Neural crest cell (in vitro differentiated cells): ENCODE measurements at regions not wholly inside any gene's neighbourhood (a gene's known extent, or its start where the extent isn't known, plus 50 kb on each side); places are given as distances from the start of the nearest gene placed in this dataset.
"Not testable (repeated sequence)": the region's sequence is repeated elsewhere in the genome, so short reads cannot be mapped to it uniquely, and the experiment has no call there.

Experiments
- DNase-seq: peaks from one replicate; pipeline ENCODE4 v3.0.0; 2021; ENCODE audit warnings: low read depth, mixed read lengths, low spot score
- H3K27ac Mint-ChIP-seq: one replicate; pipeline ENCODE4 v1.8.0; 2021; ENCODE audit warnings: mild to moderate bottlenecking, mixed read lengths; ENCODE audit not compliant: unreplicated experiment
- H3K27me3 Mint-ChIP-seq: 2 replicates; pipeline ENCODE4 v1.8.0; 2021; ENCODE audit warnings: low read depth, mild to moderate bottlenecking, mixed read lengths
- H3K36me3 Mint-ChIP-seq: 2 replicates; pipeline ENCODE4 v1.8.0; 2021; ENCODE audit warnings: low read depth, mild to moderate bottlenecking, mixed read lengths
- H3K4me1 Mint-ChIP-seq: 2 replicates; pipeline ENCODE4 v1.8.0; 2021; ENCODE audit warnings: mixed read lengths
- H3K4me3 Mint-ChIP-seq: one replicate; pipeline ENCODE4 v1.8.0; 2021; ENCODE audit warnings: mild to moderate bottlenecking, mixed read lengths
- H3K9me3 Mint-ChIP-seq: 2 replicates; pipeline ENCODE4 v1.8.0; 2021; ENCODE audit warnings: mixed read lengths
- TF ChIP-seq, protein P1 (sequence below): fragments of 200-600 bp; sonication (generic); conservative IDR thresholded peaks from 2 replicates; pipeline ENCODE4 v1.5.0; 2021; ENCODE audit warnings: antibody characterized with exemption, mild to moderate bottlenecking

DNA sequence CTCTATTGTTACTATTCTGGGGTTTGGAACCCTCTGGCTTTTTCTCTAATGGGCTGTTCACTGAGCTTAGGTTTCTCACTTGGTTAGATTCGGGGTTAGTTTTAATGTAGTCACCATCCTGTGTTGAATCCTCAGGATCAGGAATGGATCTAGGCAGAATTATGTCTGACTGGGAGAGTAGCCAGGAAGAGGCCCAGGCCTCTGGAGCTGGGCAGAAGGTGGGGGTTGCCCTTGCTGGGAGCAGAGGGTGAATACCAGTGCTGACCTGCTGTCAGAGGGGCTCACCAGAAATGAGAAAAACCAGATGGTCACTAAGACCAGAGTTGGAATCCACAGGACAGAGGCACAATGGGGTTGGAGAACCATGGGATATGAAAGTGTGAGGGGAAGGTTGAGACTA is 126.6 kb upstream of the SLC4A4 start:
- Mint-ChIP-seq H3K27me3 (no peaks in the 10 kb centered on the region), H3K4me1 (no peaks in the 10 kb centered on the region), H3K4me3 (no peak overlapping the region), H3K36me3 (no peaks in the 10 kb centered on the region), H3K27ac (no peak overlapping the region), H3K9me3 (no peaks in the 10 kb centered on the region)
- TF ChIP-seq, protein P1, sequence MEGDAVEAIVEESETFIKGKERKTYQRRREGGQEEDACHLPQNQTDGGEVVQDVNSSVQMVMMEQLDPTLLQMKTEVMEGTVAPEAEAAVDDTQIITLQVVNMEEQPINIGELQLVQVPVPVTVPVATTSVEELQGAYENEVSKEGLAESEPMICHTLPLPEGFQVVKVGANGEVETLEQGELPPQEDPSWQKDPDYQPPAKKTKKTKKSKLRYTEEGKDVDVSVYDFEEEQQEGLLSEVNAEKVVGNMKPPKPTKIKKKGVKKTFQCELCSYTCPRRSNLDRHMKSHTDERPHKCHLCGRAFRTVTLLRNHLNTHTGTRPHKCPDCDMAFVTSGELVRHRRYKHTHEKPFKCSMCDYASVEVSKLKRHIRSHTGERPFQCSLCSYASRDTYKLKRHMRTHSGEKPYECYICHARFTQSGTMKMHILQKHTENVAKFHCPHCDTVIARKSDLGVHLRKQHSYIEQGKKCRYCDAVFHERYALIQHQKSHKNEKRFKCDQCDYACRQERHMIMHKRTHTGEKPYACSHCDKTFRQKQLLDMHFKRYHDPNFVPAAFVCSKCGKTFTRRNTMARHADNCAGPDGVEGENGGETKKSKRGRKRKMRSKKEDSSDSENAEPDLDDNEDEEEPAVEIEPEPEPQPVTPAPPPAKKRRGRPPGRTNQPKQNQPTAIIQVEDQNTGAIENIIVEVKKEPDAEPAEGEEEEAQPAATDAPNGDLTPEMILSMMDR: no peak
- DNase-seq: no peak

DNA sequence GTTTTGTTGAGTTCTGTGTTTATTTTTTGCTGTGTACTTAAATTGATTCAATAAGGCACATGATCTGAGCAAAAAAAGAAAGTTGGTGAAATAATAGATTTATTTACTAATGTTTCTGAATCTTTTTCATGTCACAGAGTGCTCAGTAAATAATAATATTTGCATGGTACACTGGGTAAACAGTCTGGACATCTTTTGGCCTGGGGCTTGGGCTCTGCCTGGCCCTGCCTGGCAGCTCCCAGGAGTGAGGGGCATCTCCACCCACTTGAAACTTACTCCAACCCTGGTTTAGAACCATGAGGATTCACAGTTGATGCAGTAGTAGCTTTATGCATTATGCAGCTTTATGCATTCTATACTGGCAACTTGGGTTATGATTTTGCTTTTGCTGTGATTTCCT is 124.2 kb upstream of the SLC4A4 start:
- DNase-seq: no peak
- no peaks in the 10 kb centered on the region for H3K36me3 Mint-ChIP-seq
- no peak overlapping the region for H3K27ac Mint-ChIP-seq
- no peaks in the 10 kb centered on the region for H3K27me3 Mint-ChIP-seq
- no peaks in the 10 kb centered on the region for H3K4me1 Mint-ChIP-seq
- no peak overlapping the region for H3K4me3 Mint-ChIP-seq
- H3K9me3 Mint-ChIP-seq: no peaks in the 10 kb centered on the region
- TF ChIP-seq, protein P1: no peak

- TF ChIP-seq, protein P1: no peak
- Mint-ChIP-seq H3K27me3 (no peaks in the 10 kb centered on the region), H3K36me3 (peaks cover 3% of the 10 kb centered on the region), H3K4me1 (no peaks in the 10 kb centered on the region), H3K9me3 (peaks cover 5% of the 10 kb centered on the region), H3K4me3 (no peak overlapping the region), H3K27ac (no peak overlapping the region)
- no peak for DNase-seq
Measured at GRCh38 chr4:71216316-71216959, 122.4 kb upstream of the SLC4A4 start.

DNA sequence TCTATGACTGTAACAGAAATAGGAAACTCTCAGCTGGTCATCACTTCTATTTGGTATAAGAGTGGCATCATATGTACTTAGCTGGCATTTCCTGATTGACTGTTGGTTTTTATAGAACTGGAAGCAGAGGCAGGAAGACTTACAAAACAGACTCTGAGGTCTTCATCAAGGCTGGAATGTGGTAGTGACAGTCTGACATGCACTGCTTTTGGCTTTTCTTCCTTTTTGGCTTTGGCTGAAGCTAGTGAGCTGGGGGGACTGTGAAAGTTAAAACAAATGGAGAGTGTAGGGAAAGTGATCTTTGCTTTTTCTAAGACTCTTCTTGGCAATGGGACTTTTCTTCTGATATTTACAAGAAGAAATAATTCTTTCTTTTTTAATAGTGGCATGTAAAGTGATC is 121.1 kb upstream of the SLC4A4 start:
- H3K4me3 Mint-ChIP-seq: no peak overlapping the region
- no peak overlapping the region for H3K27ac Mint-ChIP-seq
- H3K27me3 Mint-ChIP-seq: no peaks in the 10 kb centered on the region
- DNase-seq: no peak
- H3K36me3 Mint-ChIP-seq: peaks cover 3% of the 10 kb centered on the region
- peaks cover 5% of the 10 kb centered on the region for H3K9me3 Mint-ChIP-seq
- H3K4me1 Mint-ChIP-seq: no peaks in the 10 kb centered on the region
- TF ChIP-seq, protein P1: no peak

DNA sequence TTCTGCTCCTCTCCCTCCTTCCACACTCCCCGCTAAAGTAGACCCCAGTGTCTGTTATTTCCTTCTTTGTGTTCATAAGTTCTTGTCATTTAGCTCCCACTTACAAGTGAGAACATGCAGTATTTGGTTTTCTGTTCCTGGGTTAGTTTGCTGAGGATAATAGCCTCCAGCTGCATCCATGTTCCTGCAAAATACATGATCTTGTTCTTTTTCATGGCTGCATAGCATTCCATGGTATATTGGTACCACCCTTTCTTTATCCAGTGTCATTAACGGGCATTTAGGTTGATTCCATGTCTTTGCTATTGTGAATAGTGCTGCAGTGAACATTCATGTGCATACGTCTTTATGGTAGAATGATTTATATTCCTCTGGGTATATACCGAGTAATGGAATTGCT is 118.0 kb upstream of the SLC4A4 start:
- not testable (repeated sequence) for H3K4me3 Mint-ChIP-seq, H3K27me3 Mint-ChIP-seq, H3K4me1 Mint-ChIP-seq, H3K9me3 Mint-ChIP-seq, H3K27ac Mint-ChIP-seq, H3K36me3 Mint-ChIP-seq, DNase-seq

DNA sequence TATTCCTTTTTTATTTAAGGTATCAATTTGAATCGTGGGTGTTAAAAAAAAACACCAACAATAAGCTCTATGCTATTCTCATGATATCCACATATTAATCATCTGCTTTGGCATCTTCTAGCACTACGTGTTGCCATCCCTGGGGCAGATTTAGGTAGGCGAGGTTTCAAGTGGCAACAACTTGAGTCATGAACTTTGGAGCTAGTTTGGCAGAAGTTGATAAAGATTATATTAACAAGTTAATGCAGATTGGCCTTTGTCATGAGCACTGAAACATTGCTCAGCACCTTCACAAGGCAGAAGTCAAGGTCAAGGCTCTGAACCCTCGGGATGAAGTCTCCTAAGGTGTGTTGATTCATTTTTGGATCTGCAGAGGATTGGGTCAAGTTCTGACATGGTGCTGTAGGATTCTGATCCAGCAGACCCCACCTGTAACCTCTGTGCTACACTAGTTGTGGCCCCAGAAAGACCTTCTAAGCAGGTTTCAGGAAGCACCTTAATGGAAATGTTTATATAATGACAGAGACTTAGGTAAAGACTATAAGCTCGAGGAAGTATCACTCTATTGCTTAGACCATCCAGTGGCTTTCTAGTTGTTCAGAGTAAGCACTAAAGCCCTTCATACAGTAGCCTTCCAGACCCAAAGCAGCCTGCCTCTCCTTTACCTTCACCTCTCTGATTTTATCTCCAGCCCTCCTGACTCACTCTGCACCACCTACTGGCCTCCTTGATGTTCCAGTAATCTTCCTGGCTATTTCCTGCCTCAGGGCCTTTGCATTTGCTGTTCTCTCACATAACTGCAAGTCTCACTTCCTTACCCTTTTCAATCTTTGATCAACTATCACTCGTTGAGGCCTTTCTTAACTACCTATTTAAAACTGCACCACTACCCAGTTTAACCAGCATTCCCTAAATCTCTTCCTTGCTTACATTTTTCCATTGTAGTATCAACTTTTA is 117.0 kb upstream of the SLC4A4 start:
- H3K4me1 Mint-ChIP-seq: no peaks in the 10 kb centered on the region
- TF ChIP-seq, protein P1: no peak
- DNase-seq: no peak
- no peak overlapping the region for H3K4me3 Mint-ChIP-seq
- peaks cover 3% of the 10 kb centered on the region for H3K36me3 Mint-ChIP-seq
- no peak overlapping the region for H3K27ac Mint-ChIP-seq
- H3K27me3 Mint-ChIP-seq: no peaks in the 10 kb centered on the region
- peaks cover 5% of the 10 kb centered on the region for H3K9me3 Mint-ChIP-seq
